H1 (cell line): ENCODE measurements at regions not wholly inside any gene's neighbourhood (a gene's known extent, or its start where the extent isn't known, plus 50 kb on each side); places are given as distances from the start of the nearest gene placed in this dataset.

ENCODE experiments used
- CTCF ChIA-PET: fragments of 300-600 bp; sonication (Branson Sonifier 250); formaldehyde crosslinking; loops from one replicate; lab custom pipeline; 2021; ENCODE audit not compliant: partially characterized antibody; lab: Charles Lee
- POLR2A ChIA-PET: fragments of 300-600 bp; sonication (Branson Sonifier 250); formaldehyde crosslinking; loops from one replicate; lab custom pipeline; 2021; ENCODE audit warnings: inconsistent platforms; ENCODE audit not compliant: partially characterized antibody; lab: Charles Lee
- DNase-seq, 2 experiments: peaks; one replicate each; pipeline versions ENCODE4 v3.0.0 to v3.0.0-alpha.2; 2010 to 2022; ENCODE audit warnings: low spot score in 2 of 2, low read depth in 1 of 2, mixed read lengths in 1 of 2
- FAIRE-seq: peaks from 2 replicates; lab custom pipeline; 2011; peaks lifted over from hg19 to GRCh38; lab: Jason Lieb, UNC
- H2AFZ ChIP-seq: 2 replicates; pipeline ENCODE4 v1.8.1; 2012; ENCODE audit warnings: low read length, inconsistent platforms
- H2AK5ac ChIP-seq: 2 replicates; pipeline ENCODE4 v1.6.1; 2013; ENCODE audit warnings: low read depth, low read length
- H2BK120ac ChIP-seq: replicated peaks from 2 replicates; pipeline ENCODE3; 2013; ENCODE audit warnings: low read depth, low read length, inconsistent platforms
- H2BK12ac ChIP-seq: 2 replicates; pipeline ENCODE4 v1.6.1; 2013; ENCODE audit warnings: low read depth, low read length
- H2BK15ac ChIP-seq: 2 replicates; pipeline ENCODE4 v1.6.1; 2013; ENCODE audit warnings: low read length
- H2BK20ac ChIP-seq: 2 replicates; pipeline ENCODE4 v1.6.1; 2013; ENCODE audit warnings: low read length
- H2BK5ac ChIP-seq: 2 replicates; pipeline ENCODE4 v1.6.1; 2013; ENCODE audit warnings: low read depth, low read length
- H3K14ac ChIP-seq: 2 replicates; pipeline ENCODE4 v1.6.1; 2013; ENCODE audit warnings: inconsistent platforms; ENCODE audit not compliant: insufficient read length
- H3K18ac ChIP-seq: 2 replicates; pipeline ENCODE4 v1.6.1; 2013; ENCODE audit warnings: low read length; ENCODE audit errors: extremely low read depth
- H3K23ac ChIP-seq: 2 replicates; pipeline ENCODE4 v1.6.1; 2013; ENCODE audit warnings: inconsistent platforms; ENCODE audit not compliant: insufficient read length
- H3K23me2 ChIP-seq: 2 replicates; pipeline ENCODE4 v1.6.1; 2013; ENCODE audit warnings: low read depth, low read length
- H3K27ac ChIP-seq: 2 replicates; pipeline ENCODE4 v1.6.1; 2011; ENCODE audit warnings: low read depth, low read length, inconsistent platforms
- H3K27me3 ChIP-seq, 4 experiments: replicated peaks in 1 of 4; 1 replicate in 1 of 4; 2 replicates in 3 of 4; pipeline versions ENCODE4 v1.6.1 to v1.8.1; 2011 to 2013; ENCODE audit warnings: low read length in 3 of 4, mild to moderate bottlenecking in 3 of 4, inconsistent platforms in 2 of 4, mixed read lengths in 2 of 4, moderate library complexity in 1 of 4; ENCODE audit not compliant: control insufficient read depth in 3 of 4, insufficient read depth in 3 of 4; ENCODE audit errors: extremely low read depth in 1 of 4
- H3K36me3 ChIP-seq, 4 experiments: 2 replicates each; pipeline versions ENCODE4 v1.6.1 to v1.8.1; 2011 to 2013; ENCODE audit warnings: mild to moderate bottlenecking in 4 of 4, low read length in 3 of 4, moderate library complexity in 2 of 4, control low read depth in 1 of 4, inconsistent platforms in 1 of 4; ENCODE audit not compliant: insufficient read depth in 4 of 4, control insufficient read depth in 2 of 4
- H3K4ac ChIP-seq: replicated peaks from 2 replicates; pipeline ENCODE3; 2013; ENCODE audit warnings: low read length, low read depth, mixed read lengths, inconsistent platforms; ENCODE audit not compliant: insufficient read length
- H3K4me1 ChIP-seq, 4 experiments: replicated peaks in 1 of 4; 1 replicate in 1 of 4; 2 replicates in 3 of 4; pipeline versions ENCODE4 v1.6.1 to v1.8.1; 2011 to 2013; ENCODE audit warnings: low read length in 3 of 4, inconsistent platforms in 2 of 4, mixed read lengths in 1 of 4; ENCODE audit not compliant: insufficient read depth in 4 of 4, control insufficient read depth in 3 of 4
- H3K4me2 ChIP-seq, 2 experiments: 2 replicates each; pipeline versions ENCODE4 v1.6.1 to v1.8.1; 2011 to 2013; ENCODE audit warnings: low read depth in 2 of 2, low read length in 2 of 2, control low read depth in 1 of 2, inconsistent platforms in 1 of 2, mild to moderate bottlenecking in 1 of 2; ENCODE audit not compliant: insufficient read depth in 1 of 2
- H3K4me3 ChIP-seq, 4 experiments: fragments of 200-600, 300-600 bp in 1 of 4; sonication (generic), shearing (Covaris generic), sonication (Bioruptor Twin) in 1 of 4; 2 replicates each; pipeline versions ENCODE4 v1.5.1 to v1.8.1; 2011 to 2016; ENCODE audit warnings: low read length in 4 of 4, low read depth in 3 of 4, control low read depth in 2 of 4, inconsistent platforms in 2 of 4, mild to moderate bottlenecking in 2 of 4, mixed read lengths in 1 of 4, moderate library complexity in 1 of 4; ENCODE audit not compliant: insufficient read depth in 2 of 4; ENCODE audit errors: extremely low read depth in 1 of 4
- H3K56ac ChIP-seq: replicated peaks from 2 replicates; pipeline ENCODE3; 2013; ENCODE audit warnings: low read depth, mild to moderate bottlenecking, mixed read lengths, low read length, inconsistent platforms; ENCODE audit not compliant: insufficient read length
- H3K79me1 ChIP-seq: 2 replicates; pipeline ENCODE4 v1.6.1; 2013; ENCODE audit warnings: low read depth, low read length, control low read depth
- H3K79me2 ChIP-seq, 2 experiments: 2 replicates each; pipeline versions ENCODE4 v1.6.1 to v1.8.1; 2012 to 2013; ENCODE audit warnings: low read length in 2 of 2, mild to moderate bottlenecking in 2 of 2, inconsistent platforms in 1 of 2; ENCODE audit not compliant: insufficient read depth in 2 of 2, control insufficient read depth in 1 of 2
- H3K9ac ChIP-seq, 4 experiments: replicated peaks in 1 of 4; 1 replicate in 1 of 4; 2 replicates in 3 of 4; pipeline versions ENCODE4 v1.6.1 to v1.8.1; 2011 to 2013; ENCODE audit warnings: low read depth in 3 of 4, low read length in 3 of 4, control low read depth in 2 of 4, mild to moderate bottlenecking in 2 of 4, moderate library complexity in 2 of 4, inconsistent platforms in 1 of 4; ENCODE audit errors: extremely low read depth in 1 of 4
- H3K9me3 ChIP-seq, 2 experiments: 2 replicates each; pipeline versions ENCODE4 v1.6.1 to v1.8.1; 2012 to 2013; ENCODE audit warnings: mild to moderate bottlenecking in 2 of 2, moderate library complexity in 2 of 2, control low read depth in 1 of 2, inconsistent platforms in 1 of 2, low read depth in 1 of 2, low read length in 1 of 2, mixed read lengths in 1 of 2; ENCODE audit not compliant: insufficient read depth in 2 of 2
- H4K20me1 ChIP-seq, 2 experiments: replicated peaks in 1 of 2; 2 replicates each; pipeline versions ENCODE3 to v1.8.1; 2011 to 2013; ENCODE audit warnings: inconsistent platforms in 2 of 2, low read length in 2 of 2, mild to moderate bottlenecking in 1 of 2; ENCODE audit not compliant: insufficient read depth in 2 of 2, control insufficient read depth in 1 of 2
- H4K5ac ChIP-seq: 2 replicates; pipeline ENCODE4 v1.6.1; 2013; ENCODE audit warnings: low read length, low read depth, mixed read lengths, inconsistent platforms; ENCODE audit not compliant: insufficient read length
- H4K8ac ChIP-seq: 2 replicates; pipeline ENCODE4 v1.8.0; 2013; ENCODE audit warnings: mild to moderate bottlenecking, moderate library complexity, low read length, inconsistent platforms; ENCODE audit not compliant: insufficient read depth; ENCODE audit errors: extremely low read depth
- H4K91ac ChIP-seq: replicated peaks from 2 replicates; pipeline ENCODE3; 2013; ENCODE audit warnings: low read length, mixed read lengths, inconsistent platforms; ENCODE audit not compliant: insufficient read length
- CBX5 ChIP-seq: fragments of 300-800, 300-1000 bp; sonication (generic); IDR thresholded peaks from 2 replicates; pipeline ENCODE4 v1.7.1; 2016; ENCODE audit warnings: antibody characterized with exemption, low read length, low read depth
- CTBP2 ChIP-seq: IDR thresholded peaks from 2 replicates; pipeline ENCODE4 v1.7.0; 2011; ENCODE audit warnings: borderline replicate concordance, mild to moderate bottlenecking, moderate library complexity, mixed read lengths, low read length; ENCODE audit not compliant: insufficient read depth, insufficient read length
- SP2 ChIP-seq: IDR thresholded peaks from 2 replicates; pipeline ENCODE4 v1.6.1; 2012; ENCODE audit warnings: mild to moderate bottlenecking, low read length, inconsistent platforms
- WGBS, 2 experiments: shearing (Covaris generic) in 1 of 2; methylation state at CpG; one replicate each; pipeline versions ENCODE4 v1.1.6 to v1.1.7; 2013 to 2015; ENCODE audit warnings: low lambda C conversion rate in 2 of 2, mixed read lengths in 2 of 2, inconsistent platforms in 1 of 2, low coverage in 1 of 2, missing lambda C conversion rate in 1 of 2; ENCODE audit not compliant: insufficient replicate concordance in 2 of 2, insufficient coverage in 1 of 2, insufficient read length in 1 of 2; ENCODE audit errors: extremely low coverage in 1 of 2, missing lambda C conversion rate in 1 of 2; 5-methylcytosine and 5-hydroxymethylcytosine counted together

DNA sequence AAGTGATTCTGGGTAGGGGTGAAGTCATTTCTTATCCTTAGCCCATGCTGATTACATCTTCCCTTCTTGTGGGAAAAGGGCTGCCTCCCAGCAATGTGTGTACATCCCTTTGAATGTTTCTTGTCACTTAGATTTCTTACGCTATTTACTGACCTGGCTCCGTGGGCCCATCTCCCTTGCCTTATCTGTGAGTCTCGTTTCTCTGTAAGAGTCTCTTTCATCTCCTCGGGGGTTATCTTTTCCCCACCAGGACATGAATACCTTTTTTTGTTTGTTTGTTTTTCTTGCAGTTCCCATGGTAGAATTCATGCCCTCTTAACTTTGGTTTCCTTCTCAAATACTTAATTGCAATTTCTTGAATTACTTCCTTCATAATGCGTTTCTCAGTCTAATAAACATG is 107.7 kb downstream of the BAMBI start:
- Histone ChIP-seq H3K4me2 (no peak overlapping the region; a peak in 1 of 4 replicates), H3K9me3 (no peaks in the 10 kb centered on the region), H4K5ac (no peak overlapping the region), H4K91ac (no peak overlapping the region), H2AFZ (no peak overlapping the region), H3K18ac (no peak overlapping the region), H3K23ac (no peak overlapping the region), H3K36me3 (no peaks in the 10 kb centered on the region), H2BK120ac (no peak overlapping the region), H3K79me2 (no peaks in the 10 kb centered on the region), H3K4me3 (no peak overlapping the region), H2AK5ac (no peak overlapping the region), H3K56ac (no peak overlapping the region), H3K27ac (no peak overlapping the region), H3K9ac (no peak overlapping the region), H3K14ac (no peak overlapping the region), H2BK20ac (no peak overlapping the region), H2BK5ac (no peak overlapping the region), H2BK12ac (no peak overlapping the region), H3K79me1 (no peaks in the 10 kb centered on the region), H3K4me1 (peaks cover 2 to 3% (median 2%) of the 10 kb centered on the region in 4 experiments; a peak in 4 of 7 replicates), H3K27me3 (0 out of 7 replicates have a peak, but pooled peaks cover 0 to 4% (median 0%) of the 10 kb centered on the region in 4 experiments), H4K8ac (no peak overlapping the region), H3K4ac (no peak overlapping the region), H4K20me1 (no peaks in the 10 kb centered on the region), H2BK15ac (no peak overlapping the region), H3K23me2 (no peaks in the 10 kb centered on the region)
- CTCF ChIA-PET = no interaction called here
- WGBS, 2 experiments = 63% methylated on average over 5 of the region's 5 CpGs; no CpG with 5 or more reads in 1 of the 2 experiments
- DNase-seq (no peak), FAIRE-seq (no peak)
- POLR2A ChIA-PET = no interaction called here
- TF ChIP-seq CBX5 = no peak
- no peak for TF ChIP-seq SP2
- TF ChIP-seq CTBP2 = no peak
